HEK293 (cell line): ENCODE measurements at regions not wholly inside any gene's neighbourhood (a gene's known extent, or its start where the extent isn't known, plus 50 kb on each side); places are given as distances from the start of the nearest gene placed in this dataset.

Experiments used
- BCL11A ChIP-seq: fragments of 450-650 bp; formaldehyde crosslinking; IDR thresholded peaks from 2 replicates; pipeline ENCODE4 v1.5.1; 2016; ENCODE audit warnings: low read depth, missing biosample characterization, missing genetic modification characterization
- KLF10 ChIP-seq: fragments of 450-650 bp; IDR thresholded peaks from 2 replicates; pipeline ENCODE4 v1.5.1; 2018; ENCODE audit warnings: missing biosample characterization, mild to moderate bottlenecking, missing genetic modification characterization
- ZNF132 ChIP-seq: fragments of 450-650 bp; formaldehyde crosslinking; IDR thresholded peaks from 2 replicates; pipeline ENCODE4 v1.5.1; 2017; ENCODE audit warnings: missing biosample characterization, missing genetic modification characterization, borderline replicate concordance
- ZNF23 ChIP-seq: fragments of 450-650 bp; formaldehyde crosslinking; IDR thresholded peaks from 2 replicates; pipeline ENCODE4 v1.5.1; 2016; ENCODE audit warnings: missing biosample characterization, missing genetic modification characterization, borderline replicate concordance
- ZNF24 ChIP-seq: fragments of 450-650 bp; formaldehyde crosslinking; IDR thresholded peaks from 2 replicates; pipeline ENCODE4 v1.5.1; 2016; ENCODE audit warnings: missing biosample characterization, missing genetic modification characterization
- ZNF501 ChIP-seq: fragments of 450-650 bp; formaldehyde crosslinking; IDR thresholded peaks from 2 replicates; pipeline ENCODE4 v1.5.1; 2016; ENCODE audit warnings: missing biosample characterization, missing genetic modification characterization
- ZNF544 ChIP-seq: fragments of 450-650 bp; formaldehyde crosslinking; IDR thresholded peaks from 2 replicates; pipeline ENCODE4 v1.5.0; 2017; ENCODE audit warnings: missing biosample characterization, missing genetic modification characterization
- ZNF549 ChIP-seq: fragments of 450-650 bp; IDR thresholded peaks from 2 replicates; pipeline ENCODE4 v1.5.1; 2018; ENCODE audit warnings: missing biosample characterization, missing genetic modification characterization, mild to moderate bottlenecking, inconsistent platforms, moderate library complexity
- ZNF571 ChIP-seq: fragments of 450-650 bp; formaldehyde crosslinking; IDR thresholded peaks from 2 replicates; pipeline ENCODE4 v1.5.0; 2017; ENCODE audit warnings: missing biosample characterization, missing genetic modification characterization
- TF ChIP-seq, protein P1 (sequence below): fragments of 450-650 bp; formaldehyde crosslinking; IDR thresholded peaks from 2 replicates; pipeline ENCODE4 v1.5.1; 2016; ENCODE audit warnings: missing biosample characterization, missing genetic modification characterization
- TF ChIP-seq, protein P2 (sequence below): fragments of 450-650 bp; formaldehyde crosslinking; IDR thresholded peaks from 2 replicates; pipeline ENCODE4 v1.5.1; 2016; ENCODE audit warnings: missing biosample characterization, missing genetic modification characterization, borderline replicate concordance
- TF ChIP-seq, protein P3 (sequence below): fragments of 450-650 bp; formaldehyde crosslinking; IDR thresholded peaks from 2 replicates; pipeline ENCODE4 v1.5.1; 2016; ENCODE audit warnings: missing biosample characterization, missing genetic modification characterization

DNA sequence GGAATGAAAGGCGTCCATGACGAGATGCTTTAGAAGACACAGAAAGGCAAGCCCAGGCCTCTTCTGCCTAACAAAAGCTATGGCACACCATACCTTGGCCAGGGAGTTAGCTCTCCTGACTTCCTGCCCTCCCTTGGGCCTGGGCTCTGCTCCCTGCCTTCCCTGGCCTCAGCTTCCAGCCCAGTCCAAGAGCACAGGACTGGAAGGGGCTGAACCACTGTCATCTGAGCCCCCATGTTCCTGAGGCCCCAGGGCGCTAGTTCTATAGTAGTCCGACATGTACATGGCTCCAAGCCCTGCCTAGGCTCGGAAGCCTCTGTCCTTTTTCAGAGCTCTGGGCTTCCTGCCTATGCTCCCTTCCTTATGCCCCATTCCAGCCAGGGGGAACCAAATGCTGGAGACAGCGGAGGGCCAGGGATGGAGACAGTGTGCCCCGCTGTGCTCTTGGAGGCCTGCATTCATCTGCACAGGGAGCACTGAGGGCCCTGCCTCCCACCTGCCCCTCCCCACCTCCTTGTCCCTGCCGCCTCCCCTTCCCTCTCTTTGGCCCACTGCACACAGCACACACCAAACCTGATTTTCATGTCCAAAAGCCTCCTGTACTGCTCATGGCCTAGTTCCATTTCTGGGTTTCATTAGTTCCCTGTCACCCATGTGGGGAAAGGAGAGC, 240.1 kb downstream of the RHOU start:
- TF ChIP-seq ZNF549 (tag by site-specific recombination): no peak
- no peak for TF ChIP-seq ZNF23 (tag by site-specific recombination)
- no peak for TF ChIP-seq ZNF571 (tag by site-specific recombination)
- TF ChIP-seq BCL11A (tag by site-specific recombination): no peak
- TF ChIP-seq, protein P1, sequence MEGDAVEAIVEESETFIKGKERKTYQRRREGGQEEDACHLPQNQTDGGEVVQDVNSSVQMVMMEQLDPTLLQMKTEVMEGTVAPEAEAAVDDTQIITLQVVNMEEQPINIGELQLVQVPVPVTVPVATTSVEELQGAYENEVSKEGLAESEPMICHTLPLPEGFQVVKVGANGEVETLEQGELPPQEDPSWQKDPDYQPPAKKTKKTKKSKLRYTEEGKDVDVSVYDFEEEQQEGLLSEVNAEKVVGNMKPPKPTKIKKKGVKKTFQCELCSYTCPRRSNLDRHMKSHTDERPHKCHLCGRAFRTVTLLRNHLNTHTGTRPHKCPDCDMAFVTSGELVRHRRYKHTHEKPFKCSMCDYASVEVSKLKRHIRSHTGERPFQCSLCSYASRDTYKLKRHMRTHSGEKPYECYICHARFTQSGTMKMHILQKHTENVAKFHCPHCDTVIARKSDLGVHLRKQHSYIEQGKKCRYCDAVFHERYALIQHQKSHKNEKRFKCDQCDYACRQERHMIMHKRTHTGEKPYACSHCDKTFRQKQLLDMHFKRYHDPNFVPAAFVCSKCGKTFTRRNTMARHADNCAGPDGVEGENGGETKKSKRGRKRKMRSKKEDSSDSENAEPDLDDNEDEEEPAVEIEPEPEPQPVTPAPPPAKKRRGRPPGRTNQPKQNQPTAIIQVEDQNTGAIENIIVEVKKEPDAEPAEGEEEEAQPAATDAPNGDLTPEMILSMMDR (tag by site-specific recombination): no peak
- no peak for TF ChIP-seq ZNF544
- no peak for TF ChIP-seq ZNF24 (tag by site-specific recombination)
- TF ChIP-seq ZNF132 (tag by site-specific recombination): no peak
- TF ChIP-seq, protein P2, sequence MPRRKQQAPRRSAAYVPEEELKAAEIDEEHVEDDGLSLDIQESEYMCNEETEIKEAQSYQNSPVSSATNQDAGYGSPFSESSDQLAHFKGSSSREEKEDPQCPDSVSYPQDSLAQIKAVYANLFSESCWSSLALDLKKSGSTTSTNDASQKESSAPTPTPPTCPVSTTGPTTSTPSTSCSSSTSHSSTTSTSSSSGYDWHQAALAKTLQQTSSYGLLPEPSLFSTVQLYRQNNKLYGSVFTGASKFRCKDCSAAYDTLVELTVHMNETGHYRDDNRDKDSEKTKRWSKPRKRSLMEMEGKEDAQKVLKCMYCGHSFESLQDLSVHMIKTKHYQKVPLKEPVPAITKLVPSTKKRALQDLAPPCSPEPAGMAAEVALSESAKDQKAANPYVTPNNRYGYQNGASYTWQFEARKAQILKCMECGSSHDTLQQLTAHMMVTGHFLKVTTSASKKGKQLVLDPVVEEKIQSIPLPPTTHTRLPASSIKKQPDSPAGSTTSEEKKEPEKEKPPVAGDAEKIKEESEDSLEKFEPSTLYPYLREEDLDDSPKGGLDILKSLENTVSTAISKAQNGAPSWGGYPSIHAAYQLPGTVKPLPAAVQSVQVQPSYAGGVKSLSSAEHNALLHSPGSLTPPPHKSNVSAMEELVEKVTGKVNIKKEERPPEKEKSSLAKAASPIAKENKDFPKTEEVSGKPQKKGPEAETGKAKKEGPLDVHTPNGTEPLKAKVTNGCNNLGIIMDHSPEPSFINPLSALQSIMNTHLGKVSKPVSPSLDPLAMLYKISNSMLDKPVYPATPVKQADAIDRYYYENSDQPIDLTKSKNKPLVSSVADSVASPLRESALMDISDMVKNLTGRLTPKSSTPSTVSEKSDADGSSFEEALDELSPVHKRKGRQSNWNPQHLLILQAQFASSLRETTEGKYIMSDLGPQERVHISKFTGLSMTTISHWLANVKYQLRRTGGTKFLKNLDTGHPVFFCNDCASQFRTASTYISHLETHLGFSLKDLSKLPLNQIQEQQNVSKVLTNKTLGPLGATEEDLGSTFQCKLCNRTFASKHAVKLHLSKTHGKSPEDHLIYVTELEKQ (tag by site-specific recombination): no peak
- TF ChIP-seq, protein P3, sequence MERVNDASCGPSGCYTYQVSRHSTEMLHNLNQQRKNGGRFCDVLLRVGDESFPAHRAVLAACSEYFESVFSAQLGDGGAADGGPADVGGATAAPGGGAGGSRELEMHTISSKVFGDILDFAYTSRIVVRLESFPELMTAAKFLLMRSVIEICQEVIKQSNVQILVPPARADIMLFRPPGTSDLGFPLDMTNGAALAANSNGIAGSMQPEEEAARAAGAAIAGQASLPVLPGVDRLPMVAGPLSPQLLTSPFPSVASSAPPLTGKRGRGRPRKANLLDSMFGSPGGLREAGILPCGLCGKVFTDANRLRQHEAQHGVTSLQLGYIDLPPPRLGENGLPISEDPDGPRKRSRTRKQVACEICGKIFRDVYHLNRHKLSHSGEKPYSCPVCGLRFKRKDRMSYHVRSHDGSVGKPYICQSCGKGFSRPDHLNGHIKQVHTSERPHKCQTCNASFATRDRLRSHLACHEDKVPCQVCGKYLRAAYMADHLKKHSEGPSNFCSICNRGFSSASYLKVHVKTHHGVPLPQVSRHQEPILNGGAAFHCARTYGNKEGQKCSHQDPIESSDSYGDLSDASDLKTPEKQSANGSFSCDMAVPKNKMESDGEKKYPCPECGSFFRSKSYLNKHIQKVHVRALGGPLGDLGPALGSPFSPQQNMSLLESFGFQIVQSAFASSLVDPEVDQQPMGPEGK (tag by site-specific recombination): no peak
- TF ChIP-seq ZNF501: no peak
- no peak for TF ChIP-seq KLF10 (tag by site-specific recombination)
